NCI-H1105 treated with DMSO at 0.1 percent for 48 hours (cell line): ENCODE measurements at regions not wholly inside any gene's neighbourhood (a gene's known extent, or its start where the extent isn't known, plus 50 kb on each side); places are given as distances from the start of the nearest gene placed in this dataset.
"Not testable (repeated sequence)": the region's sequence is repeated elsewhere in the genome, so short reads cannot be mapped to it uniquely, and the experiment has no call there.

ENCODE experiments used
- DNase-seq: peaks from one replicate; lab custom pipeline; 2025; lab: John Stamatoyannopoulos, UW

DNA sequence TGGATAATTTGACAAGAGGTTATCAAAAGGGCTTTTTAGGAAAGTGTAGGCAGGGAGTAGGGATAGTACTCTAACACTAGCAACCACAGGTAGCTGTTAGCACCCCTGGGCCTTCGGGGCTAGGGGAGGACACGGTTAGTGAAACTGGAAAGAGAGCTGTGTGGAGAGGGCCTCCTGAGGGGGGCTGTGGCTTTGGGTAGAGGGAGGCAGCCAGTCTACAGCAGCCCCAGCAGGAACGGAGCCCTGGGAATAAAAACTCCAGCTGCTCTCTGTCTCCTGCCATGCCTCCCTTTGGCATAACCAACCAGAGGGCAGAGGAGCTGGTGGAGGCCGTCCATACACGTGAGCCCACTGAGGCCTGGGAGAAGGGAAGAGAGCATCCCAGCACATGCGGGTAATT is 223.2 kb downstream of the FOXD2 start:
- DNase-seq: no peak

DNA sequence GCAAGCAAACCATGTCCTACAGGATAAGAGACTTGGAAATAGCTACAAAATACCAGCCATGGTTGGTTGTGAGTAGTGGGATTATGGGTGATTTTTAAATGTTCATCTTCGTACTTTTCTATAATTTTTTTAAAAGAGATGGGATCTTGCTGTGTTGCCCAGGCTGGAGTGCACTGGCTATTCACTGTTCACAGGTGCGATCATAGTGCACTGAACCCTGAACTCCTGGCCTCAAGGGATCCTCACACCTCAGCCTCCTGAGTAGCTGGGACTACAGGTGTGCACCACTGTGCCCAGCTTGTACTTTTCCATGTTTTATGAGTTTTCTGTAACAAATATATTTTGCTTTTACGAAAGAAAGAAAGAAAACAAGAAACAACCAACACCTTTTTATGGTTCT is 224.2 kb downstream of the FOXD2 start:
- DNase-seq: no peak

DNA sequence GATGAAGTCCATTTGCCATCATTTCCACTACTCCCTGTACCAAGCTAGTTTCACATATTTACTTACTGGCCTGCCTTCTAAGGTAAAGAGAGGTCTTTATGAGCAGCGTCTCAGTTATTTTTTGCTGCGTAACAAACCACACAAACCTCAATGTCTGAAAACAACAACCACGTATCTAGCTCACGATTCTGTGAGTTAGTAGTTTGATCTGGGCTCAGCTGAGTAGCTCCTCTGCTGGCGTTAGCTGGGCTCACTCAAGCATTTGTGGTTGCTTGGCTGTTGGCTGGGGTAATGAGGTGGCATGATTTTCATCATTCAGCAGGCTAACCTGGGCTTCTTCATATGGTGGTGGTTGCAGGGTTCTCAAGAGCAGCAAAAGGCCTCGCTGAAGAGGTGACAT is 225.4 kb downstream of the FOXD2 start:
- no peak for DNase-seq

DNA sequence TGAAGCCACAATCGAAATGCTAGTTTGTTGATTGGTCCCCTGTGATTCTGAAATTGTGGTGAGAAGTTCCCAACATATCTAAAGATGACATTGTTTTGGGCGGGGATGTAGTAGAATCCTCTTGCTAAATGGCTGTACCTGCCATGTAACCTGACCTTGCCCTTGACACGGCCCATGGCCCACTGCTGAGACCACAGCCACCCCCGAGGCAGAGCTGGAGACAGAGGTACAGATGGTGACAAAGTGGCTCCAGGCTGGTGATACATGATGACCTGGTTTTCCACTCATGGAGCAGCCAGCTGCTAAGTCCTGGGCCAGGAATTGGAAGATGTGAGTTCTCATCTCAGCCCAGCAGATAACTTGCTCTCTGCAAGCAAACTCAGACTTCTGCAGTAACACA is 226.5 kb downstream of the FOXD2 start:
- no peak for DNase-seq

DNA sequence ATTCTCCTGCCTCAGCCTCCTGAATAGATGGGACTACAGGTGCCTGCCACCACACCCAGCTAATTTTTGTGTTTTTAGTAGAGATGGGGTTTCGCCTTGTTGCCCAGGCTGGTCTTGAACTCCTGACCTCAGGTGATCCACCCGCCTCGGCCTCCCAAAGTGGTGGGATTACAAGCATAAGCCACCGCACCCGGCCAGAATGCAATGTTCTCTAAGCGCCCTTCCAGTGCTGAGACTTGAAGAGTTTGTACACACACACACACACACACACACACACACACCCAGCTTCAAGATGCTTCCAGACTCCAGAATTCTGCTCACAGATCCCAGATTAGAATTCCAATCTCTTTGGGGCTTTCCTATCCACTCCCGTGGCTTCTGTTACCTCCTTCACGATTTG is 227.1 kb downstream of the FOXD2 start:
- DNase-seq: not testable (repeated sequence)

DNA sequence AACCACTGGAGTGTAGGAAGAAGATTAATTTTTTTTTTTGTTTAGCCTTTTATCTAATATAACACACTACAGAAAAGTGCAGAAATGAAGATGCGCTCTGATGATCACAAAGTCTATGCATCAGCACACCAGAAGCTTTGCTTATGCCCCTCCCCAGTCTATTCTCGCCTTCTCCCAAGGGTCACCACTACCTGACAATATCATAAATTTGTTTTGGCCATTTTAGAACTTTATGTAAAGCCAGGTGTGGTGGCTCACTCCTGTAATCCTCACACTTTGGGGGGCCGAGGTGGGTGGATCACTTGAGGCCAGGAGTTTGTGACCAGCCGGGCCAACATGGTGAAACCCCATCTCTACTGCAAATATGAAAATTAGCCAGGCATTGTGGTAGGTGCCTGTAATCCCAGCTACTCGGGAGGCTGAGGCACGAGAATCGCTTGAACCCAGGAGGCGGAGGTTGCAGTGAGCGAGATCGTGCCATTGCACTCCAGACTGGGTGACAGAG is 231.3 kb downstream of the FOXD2 start:
- no peak for DNase-seq

DNA sequence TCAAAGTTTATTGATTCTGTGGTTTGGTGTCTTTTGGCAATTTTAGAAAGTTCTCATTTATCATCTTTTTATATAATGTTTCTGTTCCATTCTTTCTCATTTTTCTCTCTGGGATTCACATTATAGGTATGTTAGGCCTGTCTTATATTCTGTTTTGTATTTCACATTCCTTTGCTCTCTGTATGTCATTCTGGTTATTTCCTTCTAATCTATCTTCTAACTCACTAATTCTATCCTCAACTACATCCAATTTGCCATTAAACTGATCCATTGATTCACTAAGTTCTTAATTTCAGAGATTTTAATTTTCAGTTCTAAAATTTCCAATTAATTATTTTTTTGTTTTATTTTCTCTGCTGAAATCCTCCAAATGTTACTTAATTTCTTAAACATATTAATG is 234.8 kb downstream of the FOXD2 start:
- DNase-seq: no peak

DNA sequence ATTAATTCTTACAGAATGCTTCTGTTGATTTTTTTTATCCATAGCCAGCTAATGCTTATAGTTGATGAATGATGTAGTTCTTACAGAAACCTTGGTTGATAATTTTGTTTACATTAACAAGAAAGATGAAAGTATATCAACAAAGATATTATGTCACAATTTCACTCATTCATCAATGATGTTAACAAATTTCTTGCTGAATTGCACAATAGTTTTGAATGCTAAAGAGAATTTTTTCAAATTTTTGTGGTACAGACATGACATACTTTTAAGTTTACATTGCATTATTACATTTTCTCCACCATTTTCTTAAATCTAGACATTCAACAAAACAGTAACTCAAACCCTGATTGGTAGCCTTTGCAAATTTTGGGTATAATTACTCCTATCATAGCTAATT is 236.3 kb downstream of the FOXD2 start:
- no peak for DNase-seq

DNA sequence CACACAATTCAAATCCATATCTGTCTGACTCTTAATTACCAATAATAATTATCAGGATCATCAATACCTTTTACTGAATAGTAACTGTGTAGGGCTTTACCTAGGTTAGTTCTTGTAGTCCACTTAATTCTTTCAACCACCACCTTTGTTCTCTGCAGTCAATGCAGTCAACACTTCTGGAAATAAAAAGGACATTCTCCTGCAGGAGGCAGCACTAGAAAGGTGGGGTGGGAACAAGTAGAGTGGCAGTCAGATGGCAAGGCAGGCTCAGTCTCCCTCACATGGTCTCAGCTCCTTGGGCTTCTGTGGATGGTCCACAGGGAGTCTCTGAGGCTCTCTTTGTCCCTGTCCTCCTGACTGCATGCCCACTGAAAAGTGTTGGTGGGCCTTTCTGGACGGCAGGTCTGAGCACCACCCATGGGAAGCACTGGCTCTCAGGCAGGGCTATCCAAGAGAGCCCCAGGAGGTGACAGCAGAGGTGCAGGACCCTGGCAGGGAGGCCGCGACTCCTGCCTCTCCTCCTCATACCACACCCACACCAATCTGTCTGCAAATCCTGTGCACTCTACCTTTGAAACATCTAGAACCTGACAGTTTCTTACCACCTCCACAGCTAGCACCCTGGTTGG is 237.3 kb downstream of the FOXD2 start:
- no peak for DNase-seq

DNA sequence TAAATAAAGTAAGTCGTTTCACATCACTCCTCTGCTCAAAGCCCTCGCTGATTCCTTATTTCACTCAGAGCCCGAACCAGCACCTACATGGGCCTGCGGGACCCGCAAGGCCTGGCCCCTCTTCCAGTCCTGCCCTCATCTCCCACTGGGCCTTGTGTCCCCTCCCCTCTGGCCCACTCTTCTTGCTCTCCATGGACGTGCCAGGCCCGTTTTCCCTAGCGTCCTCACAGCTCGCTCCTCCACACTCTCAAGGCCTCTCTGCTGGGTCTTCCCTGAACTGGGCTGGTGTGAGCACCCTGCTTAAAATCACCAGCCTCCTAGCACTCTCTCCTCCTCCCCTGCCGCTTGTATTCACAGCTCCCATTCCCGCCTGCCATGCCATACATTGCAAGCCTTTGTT is 237.9 kb downstream of the FOXD2 start:
- no peak for DNase-seq

DNA sequence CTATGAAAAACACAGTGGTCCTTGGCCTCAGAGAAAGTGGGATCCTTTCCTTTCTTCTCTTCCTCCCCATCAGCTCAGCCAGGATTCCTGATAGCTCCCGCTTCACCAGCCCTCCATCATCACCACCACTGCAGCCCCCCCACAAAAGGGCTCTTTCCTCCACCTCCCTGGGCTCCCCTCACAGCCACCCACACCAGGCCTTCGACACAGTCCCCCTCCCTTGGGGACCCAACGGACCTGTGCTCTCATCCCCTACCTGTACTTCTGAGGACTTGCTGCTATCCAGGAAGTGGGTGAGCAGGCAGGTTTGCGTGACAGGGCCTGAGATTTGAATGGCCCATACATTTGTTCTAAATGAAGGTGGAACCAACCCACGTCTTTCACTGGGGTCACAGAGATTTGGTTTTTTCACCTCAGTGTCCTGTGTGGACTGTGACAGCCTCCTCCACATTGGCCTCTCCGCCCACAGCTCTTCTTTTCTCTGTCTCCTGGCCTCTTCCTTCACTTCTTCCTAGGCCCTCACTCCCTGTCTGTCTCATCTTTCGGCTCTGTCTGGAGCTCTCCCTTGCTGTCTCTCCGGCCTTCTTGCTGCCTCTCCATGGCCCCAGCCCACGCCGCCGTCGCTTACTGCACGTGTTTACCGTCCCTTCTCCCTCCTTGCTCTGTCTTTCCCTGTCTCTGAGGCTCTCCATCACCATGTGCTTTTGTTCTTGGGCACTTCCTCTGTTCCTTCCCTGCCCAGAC is 238.6 kb downstream of the FOXD2 start:
- DNase-seq: no peak

DNA sequence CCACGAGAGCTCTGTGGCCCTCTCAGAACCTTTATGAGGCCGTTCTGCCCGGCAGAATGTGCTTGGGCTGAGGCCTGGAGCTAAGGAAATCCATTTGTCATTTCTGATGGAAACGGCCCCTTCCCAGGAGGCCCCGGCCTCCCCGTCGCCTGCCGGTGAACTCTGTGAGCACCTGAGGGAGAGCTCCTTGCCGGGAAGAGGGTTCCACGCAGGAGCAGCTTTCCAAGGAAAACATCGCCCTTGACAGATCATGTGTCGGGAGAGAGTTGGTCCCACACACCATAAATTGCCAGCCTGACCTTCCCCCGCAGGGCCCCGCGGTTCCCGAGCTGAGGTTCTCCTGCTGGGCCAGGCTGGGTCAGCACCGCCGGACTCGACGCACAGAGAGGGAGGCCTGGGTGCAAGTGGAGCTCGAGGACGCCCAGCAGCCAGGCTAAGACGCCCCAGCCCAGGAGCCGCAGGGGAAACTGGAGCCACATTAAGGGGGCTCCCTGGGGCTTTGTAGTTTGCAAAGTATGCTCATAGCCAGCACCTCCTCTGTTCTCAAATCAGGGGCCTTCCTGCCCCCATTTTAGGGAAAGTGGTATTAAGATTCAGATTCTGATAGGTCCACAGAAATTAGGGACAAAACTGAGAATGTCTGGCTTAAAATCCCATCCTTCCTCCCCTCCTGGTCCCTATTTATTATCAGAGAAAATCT is 239.5 kb downstream of the FOXD2 start:
- no peak for DNase-seq

DNA sequence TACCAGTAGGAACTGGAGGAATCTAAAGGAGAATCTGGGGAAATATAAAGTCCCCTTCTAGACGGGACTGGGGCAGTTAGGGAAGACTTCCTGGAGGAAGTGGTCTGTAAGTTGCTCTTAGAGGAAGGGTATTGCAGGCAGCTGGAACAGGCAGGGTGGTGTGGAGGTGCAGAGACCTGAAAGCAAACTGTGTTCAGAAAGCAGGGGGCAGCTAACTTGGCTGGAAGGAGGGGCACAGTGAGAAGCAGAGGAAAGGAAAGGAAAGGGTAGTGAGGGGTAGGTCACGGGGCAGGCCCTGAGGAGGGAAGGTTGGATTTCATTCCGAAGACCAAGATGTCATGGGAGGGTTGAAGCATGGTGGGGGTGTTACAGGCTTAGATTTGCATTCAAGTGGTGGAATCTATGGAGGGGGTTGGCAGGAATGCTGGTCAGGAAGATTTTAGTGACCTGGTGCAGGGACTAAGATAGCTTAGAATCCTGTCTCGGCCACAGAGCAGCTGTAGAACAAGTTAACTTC is 240.7 kb downstream of the FOXD2 start:
- DNase-seq: no peak

DNA sequence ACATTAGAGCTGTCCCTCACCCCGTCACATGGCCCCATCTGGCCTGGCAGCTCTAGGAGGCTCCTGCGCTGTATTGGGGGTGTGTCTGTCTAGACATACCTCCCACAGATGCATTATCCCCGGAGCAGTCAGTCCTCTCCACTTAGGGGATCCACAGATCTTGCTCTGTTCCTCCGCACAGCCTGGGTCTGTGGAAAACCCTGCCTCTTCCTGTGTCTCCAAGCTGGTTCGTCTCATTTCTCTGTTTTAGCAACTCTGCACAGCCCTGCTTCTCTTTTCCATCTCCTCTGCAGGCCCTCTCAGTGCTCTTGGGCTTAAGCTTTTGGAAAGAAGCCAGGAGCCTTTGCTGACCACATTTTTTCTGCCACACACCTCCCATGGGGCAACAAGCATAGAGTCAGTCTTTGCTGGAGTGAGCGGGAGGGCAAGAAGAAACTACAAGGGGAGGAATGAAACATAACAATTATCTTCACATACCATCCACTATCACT is 241.5 kb downstream of the FOXD2 start:
- DNase-seq: peak; percentile 2

DNA sequence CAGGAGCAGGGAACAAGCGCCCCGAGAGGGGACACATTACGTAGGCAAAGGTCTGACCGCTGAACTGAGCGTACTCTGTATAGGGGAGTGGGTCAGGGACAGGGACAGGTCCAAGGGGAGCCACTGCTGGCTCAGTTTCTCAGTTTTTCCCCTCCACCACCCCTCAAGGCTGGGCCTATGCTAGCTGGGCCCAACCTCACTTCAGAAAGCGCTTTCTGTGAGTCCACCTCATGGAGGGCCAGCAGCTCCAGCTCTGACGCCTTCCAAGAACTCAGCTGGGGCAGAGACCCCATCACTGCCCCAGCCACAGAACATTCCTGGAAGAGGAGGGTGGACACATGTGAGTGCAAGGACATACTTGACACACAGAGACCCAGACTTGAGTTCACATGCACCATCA is 242.0 kb downstream of the FOXD2 start:
- no peak for DNase-seq

DNA sequence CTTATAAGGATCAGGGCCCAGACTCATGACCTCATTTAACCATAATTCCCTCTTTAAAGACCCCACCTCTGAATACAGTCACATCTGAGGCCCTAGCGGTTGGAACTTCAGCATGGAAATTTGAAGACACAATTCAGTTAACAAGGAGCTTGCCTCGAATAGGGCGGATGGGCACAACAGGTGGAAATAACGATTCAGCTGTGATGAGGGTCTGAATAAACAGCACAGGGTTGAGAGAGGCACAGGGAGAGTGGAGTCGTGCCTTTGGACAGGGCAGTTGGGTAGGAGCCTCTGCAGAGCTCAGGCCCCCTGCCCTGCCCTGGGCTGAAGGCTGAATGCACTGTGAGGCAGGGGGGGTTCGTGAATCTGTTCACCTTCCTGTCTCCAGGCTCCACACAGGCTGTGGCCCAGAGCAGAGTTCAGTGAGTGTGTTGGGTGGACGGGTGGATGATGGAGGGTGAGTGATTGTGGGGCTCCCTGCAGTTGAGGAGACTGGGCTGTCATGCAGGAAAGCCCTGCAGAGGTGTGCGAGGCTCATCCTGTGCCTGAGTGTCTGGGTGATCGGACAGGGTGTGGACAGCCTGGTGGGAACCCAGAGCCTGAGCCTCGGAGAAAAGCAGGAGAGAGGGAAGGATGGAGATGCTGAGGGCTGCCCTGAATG is 243.1 kb downstream of the FOXD2 start:
- no peak for DNase-seq

DNA sequence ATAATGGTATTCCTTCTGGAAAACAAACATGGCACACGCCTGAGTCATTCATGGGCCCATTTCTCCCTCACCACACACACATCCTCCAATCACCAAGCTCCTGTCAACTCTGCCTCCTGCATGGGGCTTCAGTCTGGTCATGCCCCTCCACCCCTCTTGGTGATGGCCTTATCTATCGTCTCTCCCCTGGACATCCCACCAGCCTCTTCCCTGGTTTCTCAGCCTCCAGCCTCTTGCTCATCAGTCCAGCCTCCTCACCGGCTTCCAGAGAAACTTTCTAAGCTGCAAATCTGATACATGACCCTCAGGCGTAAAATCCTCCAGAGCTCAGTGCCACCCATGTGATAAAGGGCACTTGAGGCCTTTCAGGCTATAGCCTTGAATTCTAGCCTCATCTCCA is 243.9 kb downstream of the FOXD2 start:
- DNase-seq: no peak

DNA sequence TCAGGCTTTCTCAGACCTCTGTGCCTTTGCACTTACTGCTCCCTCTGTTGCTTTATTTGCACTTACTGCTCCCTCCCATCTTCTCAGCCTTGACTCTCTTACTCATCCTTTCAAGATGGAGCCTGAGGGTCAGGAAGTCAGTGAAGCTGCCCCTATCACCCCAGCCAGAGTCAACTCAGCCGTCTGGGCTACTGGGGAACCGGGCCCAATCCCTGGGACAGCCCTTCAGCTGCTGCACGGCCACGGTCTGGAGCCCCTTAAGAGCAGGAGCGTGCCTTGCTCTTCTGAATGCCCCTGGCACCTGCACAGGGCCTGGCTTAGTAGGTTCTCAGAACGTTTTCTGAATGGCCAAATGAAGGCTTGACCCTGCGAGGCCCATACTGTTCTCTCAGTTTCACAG is 244.4 kb downstream of the FOXD2 start:
- no peak for DNase-seq

DNA sequence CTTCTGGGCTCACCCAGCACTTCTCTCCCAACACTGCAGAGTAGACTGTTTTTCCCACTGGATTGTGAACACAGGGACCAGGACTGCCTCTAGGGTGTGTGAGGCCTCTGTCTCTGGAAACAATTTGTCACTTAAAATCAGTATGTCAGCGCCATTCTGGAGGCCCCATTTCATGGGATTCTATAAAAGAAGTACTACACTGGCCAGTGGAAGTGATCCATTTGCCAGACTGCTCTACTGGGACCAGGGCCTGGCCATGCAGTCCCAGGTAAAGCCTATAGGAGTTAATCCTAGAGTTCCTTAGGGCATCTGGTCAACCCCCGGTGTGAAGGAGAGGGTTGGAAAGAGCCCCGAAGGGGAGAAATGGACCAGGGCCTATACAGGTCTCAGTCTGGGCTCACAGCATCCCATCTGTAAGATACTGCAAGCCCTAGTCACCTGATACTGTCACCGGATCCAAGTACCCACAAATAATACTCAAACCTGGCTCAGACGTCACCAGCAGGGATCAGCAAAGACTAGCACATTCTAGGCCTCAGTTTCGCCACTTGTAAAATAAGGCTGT is 245.0 kb downstream of the FOXD2 start:
- DNase-seq: no peak

DNA sequence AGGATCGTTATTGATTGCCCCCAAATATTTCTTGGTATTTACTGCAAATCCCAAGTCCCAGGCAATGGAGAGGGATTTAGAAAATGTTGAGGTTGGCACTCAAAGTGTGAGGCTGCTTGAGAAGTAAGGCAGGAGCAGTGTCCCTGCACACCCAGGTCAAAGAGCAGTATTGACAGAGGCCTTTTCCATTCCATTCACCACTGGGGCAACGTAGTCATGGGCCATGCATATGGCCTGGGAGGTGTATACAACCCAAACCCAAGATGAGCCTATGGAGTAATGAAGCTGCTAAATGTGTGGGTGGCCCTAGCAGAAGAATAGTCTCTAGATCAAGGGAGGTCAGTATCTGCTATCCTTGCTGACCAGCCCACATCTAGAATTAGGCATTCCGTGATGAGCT is 245.6 kb downstream of the FOXD2 start:
- DNase-seq: no peak

DNA sequence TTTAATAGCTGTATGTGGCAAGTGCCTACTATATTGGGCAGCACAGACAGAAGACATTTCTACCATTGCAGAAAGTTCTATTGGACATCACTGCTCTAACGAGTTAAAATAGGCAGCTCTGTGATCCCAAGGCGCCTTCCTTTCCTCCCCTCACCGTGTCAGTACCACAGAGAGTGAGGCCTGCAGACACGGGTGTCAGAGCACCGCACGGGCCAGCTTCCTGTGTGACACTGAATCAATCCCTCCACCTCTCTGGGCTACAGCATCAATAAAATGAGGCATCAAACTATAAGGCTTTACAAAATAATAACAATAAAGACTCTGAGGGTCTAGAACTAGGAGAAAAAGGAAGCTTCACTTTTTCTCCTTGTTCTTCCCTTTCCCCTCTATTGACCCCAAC is 246.7 kb downstream of the FOXD2 start:
- DNase-seq: no peak
